Ectodermal cell (in vitro differentiated cells): ENCODE measurements at regions not wholly inside any gene's neighbourhood (a gene's known extent, or its start where the extent isn't known, plus 50 kb on each side); places are given as distances from the start of the nearest gene placed in this dataset.

Source experiments
- H3K27ac ChIP-seq: 2 replicates; pipeline ENCODE4 v1.7.0; 2013; ENCODE audit warnings: mild to moderate bottlenecking, low read depth, low read length; ENCODE audit not compliant: insufficient read depth, poor library complexity, severe bottlenecking
- H3K27me3 ChIP-seq: 2 replicates; pipeline ENCODE4 v1.7.0; 2013; ENCODE audit warnings: mild to moderate bottlenecking, low read length; ENCODE audit not compliant: insufficient read depth, control insufficient read depth, poor library complexity, severe bottlenecking
- H3K36me3 ChIP-seq: one replicate; pipeline ENCODE4 v1.7.0; 2013; ENCODE audit warnings: low read length; ENCODE audit not compliant: control insufficient read depth, insufficient read depth
- H3K4me1 ChIP-seq: one replicate; pipeline ENCODE4 v1.7.0; 2013; ENCODE audit warnings: low read length; ENCODE audit not compliant: control insufficient read depth, insufficient read depth
- H3K4me3 ChIP-seq: 2 replicates; pipeline ENCODE4 v1.7.0; 2013; ENCODE audit warnings: low read depth, low read length, control low read depth; ENCODE audit not compliant: insufficient read depth
- H3K9me3 ChIP-seq: 2 replicates; pipeline ENCODE4 v1.7.0; 2013; ENCODE audit warnings: mild to moderate bottlenecking, low read length, moderate library complexity; ENCODE audit not compliant: control insufficient read depth
- WGBS, 2 experiments: methylation state at CpG; one replicate each; pipeline ENCODE4 v1.1.7; 2013; ENCODE audit warnings: missing lambda C conversion rate in 2 of 2; 5-methylcytosine and 5-hydroxymethylcytosine counted together

DNA sequence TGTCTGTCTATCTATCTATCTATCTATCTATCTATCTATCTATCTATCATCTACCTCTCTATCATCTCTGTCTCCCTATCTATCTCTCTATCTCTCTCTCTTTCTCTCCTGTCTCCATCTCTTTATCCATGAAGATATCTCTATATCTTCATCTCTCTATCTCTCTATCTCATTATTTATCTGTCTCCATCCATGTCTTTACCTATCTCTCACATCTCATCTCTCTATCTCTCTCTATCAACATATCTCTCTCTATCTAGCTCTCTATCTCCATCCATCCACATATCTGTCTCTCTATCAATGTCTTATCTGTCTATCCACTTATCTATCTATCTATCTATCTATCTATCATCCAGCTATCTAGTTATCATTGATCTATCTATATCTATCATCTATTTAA is 292.1 kb upstream of the IRX2 start:
- Histone ChIP-seq H3K27ac (no peak overlapping the region), H3K9me3 (no peaks in the 10 kb centered on the region), H3K36me3 (no peaks in the 10 kb centered on the region), H3K27me3 (no peaks in the 10 kb centered on the region), H3K4me3 (no peak overlapping the region), H3K4me1 (no peaks in the 10 kb centered on the region)

- no peak overlapping the region for H3K4me3 ChIP-seq
- no peaks in the 10 kb centered on the region for H3K4me1 ChIP-seq
- H3K9me3 ChIP-seq, result no peaks in the 10 kb centered on the region
- 87 to 98% methylated on average over 4 of the region's 4 CpGs for WGBS, 2 experiments
- no peak overlapping the region for H3K27ac ChIP-seq
- no peaks in the 10 kb centered on the region for H3K27me3 ChIP-seq
- H3K36me3 ChIP-seq, result no peaks in the 10 kb centered on the region
Measured at GRCh38 chr5:3041001-3041400, 289.5 kb upstream of the IRX2 start.

- no peak overlapping the region for H3K4me3 ChIP-seq
- H3K27me3 ChIP-seq, result no peaks in the 10 kb centered on the region
- H3K36me3 ChIP-seq, result no peaks in the 10 kb centered on the region
- H3K9me3 ChIP-seq, result no peaks in the 10 kb centered on the region
- no peak overlapping the region for H3K27ac ChIP-seq
- H3K4me1 ChIP-seq, result peaks cover 13% of the 10 kb centered on the region
- 85 to 88% methylated on average over 12 to 14 of the region's 14 CpGs for WGBS, 2 experiments
Measured at GRCh38 chr5:3036041-3036788, 284.7 kb upstream of the IRX2 start.

- WGBS, 2 experiments, result 95 to 97% methylated on average over 5 of the region's 5 CpGs
- peaks cover 13% of the 10 kb centered on the region for H3K4me1 ChIP-seq
- no peaks in the 10 kb centered on the region for H3K9me3 ChIP-seq
- H3K27me3 ChIP-seq, result no peaks in the 10 kb centered on the region
- no peaks in the 10 kb centered on the region for H3K36me3 ChIP-seq
- no peak overlapping the region for H3K4me3 ChIP-seq
- no peak overlapping the region for H3K27ac ChIP-seq
Measured at GRCh38 chr5:3035452-3035851, 284.0 kb upstream of the IRX2 start.

DNA sequence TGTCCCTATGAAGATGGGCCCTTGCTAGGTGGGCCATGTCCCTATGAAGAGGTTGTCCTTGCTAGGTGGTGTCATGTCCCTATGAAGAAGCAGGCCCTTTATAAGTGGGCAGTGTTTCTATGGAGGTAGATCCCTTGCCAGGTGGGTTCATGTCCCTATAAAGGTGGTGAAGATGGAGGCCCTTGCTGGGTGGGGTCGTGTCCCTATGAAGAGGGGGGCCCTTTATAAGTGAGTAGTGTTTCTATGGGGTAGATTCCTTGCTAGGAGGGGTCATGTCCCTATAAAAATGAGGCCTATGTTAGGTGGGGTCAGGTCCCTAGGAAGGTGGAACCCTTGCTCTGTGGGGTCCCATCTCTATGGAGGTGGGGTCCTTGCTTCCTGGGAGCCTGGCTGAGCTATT is 283.4 kb upstream of the IRX2 start:
- 71 to 77% methylated on average over 1 of the region's 1 CpG for WGBS, 2 experiments
- Histone ChIP-seq H3K4me1 (peaks cover 13% of the 10 kb centered on the region), H3K4me3 (no peak overlapping the region), H3K27me3 (no peaks in the 10 kb centered on the region), H3K27ac (no peak overlapping the region), H3K36me3 (no peaks in the 10 kb centered on the region), H3K9me3 (no peaks in the 10 kb centered on the region)

DNA sequence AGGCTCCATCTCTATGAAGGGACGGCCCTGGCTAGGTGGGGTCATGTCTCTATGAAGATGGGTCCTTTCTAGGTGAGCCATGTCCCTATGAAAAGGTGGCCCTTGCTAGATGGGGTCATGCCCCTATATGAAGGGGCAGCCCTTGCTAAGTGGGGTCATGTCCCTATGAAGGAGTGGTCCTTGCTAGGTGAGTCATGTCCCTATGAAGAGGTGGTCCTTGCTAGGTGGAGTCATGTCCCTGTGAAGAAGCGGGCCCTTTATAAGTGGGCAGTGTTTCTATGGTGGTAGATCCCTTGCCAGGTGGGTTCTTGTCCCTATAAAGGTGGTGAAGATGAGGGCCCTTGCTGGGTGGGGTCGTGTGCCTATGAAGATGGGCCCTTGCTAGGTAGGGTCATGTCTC is 283.0 kb upstream of the IRX2 start:
- Histone ChIP-seq H3K9me3 (no peaks in the 10 kb centered on the region), H3K27me3 (no peaks in the 10 kb centered on the region), H3K4me1 (peaks cover 13% of the 10 kb centered on the region), H3K4me3 (no peak overlapping the region), H3K36me3 (no peaks in the 10 kb centered on the region), H3K27ac (no peak overlapping the region)
- 94 to 96% methylated on average over 3 of the region's 3 CpGs for WGBS, 2 experiments

- Histone ChIP-seq H3K36me3 (no peaks in the 10 kb centered on the region), H3K27ac (no peak overlapping the region), H3K27me3 (no peaks in the 10 kb centered on the region), H3K4me3 (no peak overlapping the region), H3K9me3 (no peaks in the 10 kb centered on the region), H3K4me1 (peaks cover 13% of the 10 kb centered on the region)
- 71 to 72% methylated on average over 12 of the region's 12 CpGs for WGBS, 2 experiments
Measured at GRCh38 chr5:3033033-3033755, 281.7 kb upstream of the IRX2 start.

DNA sequence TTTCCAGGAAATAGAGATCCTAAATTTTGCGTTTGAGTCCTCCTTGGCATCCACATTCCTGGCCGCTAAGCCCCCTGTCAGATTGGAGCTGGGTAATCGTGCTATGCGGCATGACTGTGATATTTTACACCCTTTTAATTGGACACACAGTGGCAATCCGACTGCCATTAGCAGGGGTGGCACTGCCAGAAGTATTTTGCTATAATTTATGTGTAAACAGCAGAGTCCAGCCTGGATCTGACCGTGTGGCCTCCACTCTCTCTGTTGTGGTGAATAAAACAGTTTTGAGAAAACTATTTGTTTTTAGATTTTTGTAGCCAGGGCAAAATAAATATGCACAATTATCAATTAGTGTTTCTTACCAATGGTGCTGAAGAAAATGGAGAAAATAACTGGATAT is 281.0 kb upstream of the IRX2 start:
- Histone ChIP-seq H3K27me3 (no peaks in the 10 kb centered on the region), H3K36me3 (no peaks in the 10 kb centered on the region), H3K9me3 (no peaks in the 10 kb centered on the region), H3K27ac (no peak overlapping the region), H3K4me1 (peaks cover 13% of the 10 kb centered on the region), H3K4me3 (no peak overlapping the region)
- 70 to 79% methylated on average over 6 of the region's 6 CpGs for WGBS, 2 experiments

DNA sequence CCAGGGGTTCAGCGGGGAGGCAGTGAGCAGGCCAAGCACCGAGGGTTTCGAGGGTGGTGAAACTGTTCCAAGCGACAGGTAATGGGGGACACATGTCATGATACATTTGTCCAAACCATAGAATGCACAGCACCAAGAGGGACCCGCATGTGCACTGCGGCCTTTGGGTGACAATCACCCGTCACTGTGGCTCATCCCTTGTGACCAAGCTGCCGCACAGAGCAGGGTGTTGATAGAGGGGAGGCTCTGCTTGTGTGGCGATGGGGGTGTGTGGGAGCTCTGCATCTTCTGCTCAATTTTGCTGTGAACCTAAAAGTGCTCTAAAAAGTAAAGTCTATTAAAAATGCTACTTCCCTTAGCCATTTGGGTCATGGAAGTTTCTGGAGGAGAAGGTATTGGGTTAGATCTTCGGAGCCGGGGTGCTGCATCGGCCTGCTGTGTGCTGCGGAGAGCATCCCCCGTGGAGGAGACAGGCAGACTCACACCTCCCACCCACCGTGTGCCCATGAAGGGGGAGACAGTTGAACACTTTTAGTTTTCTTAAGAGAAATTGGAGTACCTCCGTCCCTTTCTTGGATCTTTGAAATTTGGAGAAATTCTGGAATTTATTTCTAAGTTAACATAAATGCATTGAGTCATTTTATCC is 280.4 kb upstream of the IRX2 start:
- 92 to 93% methylated on average over 16 of the region's 16 CpGs for WGBS, 2 experiments
- peaks cover 13% of the 10 kb centered on the region for H3K4me1 ChIP-seq

DNA sequence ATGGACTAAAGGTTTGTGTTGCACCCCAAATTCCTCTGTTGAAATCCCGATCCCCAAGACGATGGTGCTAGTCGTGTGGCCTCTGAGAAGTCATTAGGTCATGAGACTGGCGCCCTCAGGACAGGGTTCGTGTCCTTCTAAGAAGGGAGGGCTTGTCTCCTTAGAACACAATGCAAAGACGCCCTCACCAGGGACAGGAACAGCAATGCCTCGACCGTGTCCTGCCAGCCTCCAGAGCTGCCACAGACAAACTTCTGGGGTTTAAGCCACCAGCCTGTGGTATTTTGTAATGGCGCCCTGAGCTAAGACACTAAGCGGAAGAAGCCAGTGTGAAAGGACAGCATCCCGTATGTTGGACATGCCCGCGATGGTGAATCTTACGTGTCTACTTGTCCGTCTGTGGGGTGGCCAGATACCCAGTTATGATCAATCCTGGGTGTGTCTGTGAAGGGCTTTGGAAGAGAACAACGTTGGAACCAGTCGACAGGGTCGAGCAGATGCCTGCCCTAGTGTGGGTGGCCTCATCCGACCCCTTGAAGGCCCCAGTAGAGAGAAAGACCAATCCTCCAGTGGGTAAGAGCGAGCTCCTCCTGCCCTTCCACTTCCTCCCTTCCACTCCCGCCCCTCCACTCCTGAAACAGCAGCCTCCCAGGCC is 279.2 kb upstream of the IRX2 start:
- no peaks in the 10 kb centered on the region for H3K27me3 ChIP-seq
- H3K27ac ChIP-seq, result no peak overlapping the region
- H3K4me3 ChIP-seq, result no peak overlapping the region
- H3K36me3 ChIP-seq, result no peaks in the 10 kb centered on the region
- peaks cover 18% of the 10 kb centered on the region for H3K4me1 ChIP-seq
- 94 to 95% methylated on average over 21 of the region's 21 CpGs for WGBS, 2 experiments
- H3K9me3 ChIP-seq, result no peaks in the 10 kb centered on the region

More for the DNA sequence above, 280.4 kb upstream of the IRX2 start:
- Histone ChIP-seq H3K4me3 (no peak overlapping the region), H3K27ac (no peak overlapping the region), H3K27me3 (no peaks in the 10 kb centered on the region), H3K9me3 (no peaks in the 10 kb centered on the region), H3K36me3 (no peaks in the 10 kb centered on the region)
